Mucosa of rectum (tissue), 2 donors: ENCODE measurements at regions not wholly inside any gene's neighbourhood (a gene's known extent, or its start where the extent isn't known, plus 50 kb on each side); places are given as distances from the start of the nearest gene placed in this dataset.
"Not testable (repeated sequence)": the region's sequence is repeated elsewhere in the genome, so short reads cannot be mapped to it uniquely, and the experiment has no call there.

ENCODE experiments used
- H3K27ac ChIP-seq, 2 donors: one replicate each; pipeline ENCODE4 v1.7.0; 2013; ENCODE audit warnings: inconsistent platforms in 2 of 2, low read depth in 2 of 2, low read length in 2 of 2
- H3K27me3 ChIP-seq, 2 donors: one replicate each; pipeline ENCODE4 v1.7.0; 2013; ENCODE audit warnings: low read length in 2 of 2; ENCODE audit not compliant: control insufficient read depth in 2 of 2, insufficient read depth in 2 of 2
- H3K36me3 ChIP-seq, 2 donors: one replicate each; pipeline ENCODE4 v1.7.0; 2013; ENCODE audit warnings: low read length in 2 of 2; ENCODE audit not compliant: control insufficient read depth in 2 of 2, insufficient read depth in 2 of 2
- H3K4me1 ChIP-seq, 2 donors: one replicate each; pipeline ENCODE4 v1.7.0; 2013; ENCODE audit warnings: low read length in 2 of 2, mild to moderate bottlenecking in 1 of 2; ENCODE audit not compliant: control insufficient read depth in 2 of 2, insufficient read depth in 2 of 2
- H3K4me3 ChIP-seq, 2 donors: one replicate each; pipeline ENCODE4 v1.7.0; 2013; ENCODE audit warnings: low read length in 2 of 2
- H3K9ac ChIP-seq, 2 donors: one replicate each; pipeline ENCODE4 v1.7.0; 2013; ENCODE audit warnings: low read length in 2 of 2, low read depth in 1 of 2, mild to moderate bottlenecking in 1 of 2
- H3K9me3 ChIP-seq, 2 donors: one replicate each; pipeline ENCODE4 v1.7.0; 2013; ENCODE audit warnings: low read length in 2 of 2; ENCODE audit not compliant: control insufficient read depth in 2 of 2
- donor health status: healthy.
- donor health status: Normal muscosa, but diverticular disease.

- Histone ChIP-seq H3K36me3 (no peaks in the 10 kb centered on the region), H3K4me3 (no peak overlapping the region), H3K9ac (no peak overlapping the region), H3K27me3 (no peaks in the 10 kb centered on the region), H3K4me1 (no peaks in the 10 kb centered on the region), H3K9me3 (no peaks in the 10 kb centered on the region), H3K27ac (no peak overlapping the region)
These were observed 552.0 kb downstream of the C6orf118 start for GRCh38 chr6:164757451-164757850.

- Histone ChIP-seq H3K4me3 (no peak overlapping the region), H3K27me3 (no peaks in the 10 kb centered on the region), H3K4me1 (no peaks in the 10 kb centered on the region), H3K9me3 (no peaks in the 10 kb centered on the region), H3K27ac (no peak overlapping the region), H3K36me3 (no peaks in the 10 kb centered on the region), H3K9ac (no peak overlapping the region)
These were observed 552.7 kb downstream of the C6orf118 start for GRCh38 chr6:164756723-164757122.

GRCh38 chr6:164756142-164756541 is 553.3 kb downstream of the C6orf118 start:
- Histone ChIP-seq H3K4me1 (no peaks in the 10 kb centered on the region), H3K4me3 (no peak overlapping the region), H3K27me3 (no peaks in the 10 kb centered on the region), H3K9me3 (no peaks in the 10 kb centered on the region), H3K36me3 (no peaks in the 10 kb centered on the region), H3K27ac (no peak overlapping the region), H3K9ac (no peak overlapping the region)

GRCh38 chr6:164753517-164753916 is 555.9 kb downstream of the C6orf118 start:
- Histone ChIP-seq H3K4me3 (no peak overlapping the region), H3K4me1 (no peaks in the 10 kb centered on the region), H3K36me3 (no peaks in the 10 kb centered on the region), H3K9ac (no peak overlapping the region), H3K27ac (no peak overlapping the region), H3K9me3 (no peaks in the 10 kb centered on the region), H3K27me3 (no peaks in the 10 kb centered on the region)

GRCh38 chr6:164751395-164751794 is 558.0 kb downstream of the C6orf118 start:
- H3K4me3 ChIP-seq = no peak overlapping the region
- no peaks in the 10 kb centered on the region for H3K36me3 ChIP-seq
- H3K9ac ChIP-seq = no peak overlapping the region
- H3K9me3 ChIP-seq = no peaks in the 10 kb centered on the region
- no peaks in the 10 kb centered on the region for H3K4me1 ChIP-seq
- no peaks in the 10 kb centered on the region for H3K27me3 ChIP-seq
- no peak overlapping the region for H3K27ac ChIP-seq

DNA sequence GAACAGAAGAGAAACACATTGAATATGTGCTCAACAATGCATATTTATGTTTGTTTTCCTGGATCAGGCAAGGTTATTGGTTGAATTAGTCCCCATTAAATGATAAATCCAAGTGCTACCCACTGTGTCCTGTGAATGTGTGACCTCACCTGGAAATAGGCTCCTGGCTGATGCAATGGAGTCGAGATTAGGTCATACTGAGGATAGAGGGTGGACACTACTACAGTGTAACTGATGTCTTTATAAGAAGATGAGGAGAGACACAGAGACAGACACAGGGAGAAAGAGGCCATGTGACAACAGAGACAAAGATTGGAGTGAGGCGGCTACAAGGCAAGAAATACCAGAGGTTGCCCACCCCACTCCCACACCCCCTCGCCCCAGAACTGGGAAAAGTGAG is 559.3 kb downstream of the C6orf118 start:
- Histone ChIP-seq H3K4me3 (no peak overlapping the region), H3K9me3 (no peaks in the 10 kb centered on the region), H3K27ac (no peak overlapping the region), H3K4me1 (no peaks in the 10 kb centered on the region), H3K9ac (no peak overlapping the region), H3K36me3 (no peaks in the 10 kb centered on the region), H3K27me3 (no peaks in the 10 kb centered on the region)

DNA sequence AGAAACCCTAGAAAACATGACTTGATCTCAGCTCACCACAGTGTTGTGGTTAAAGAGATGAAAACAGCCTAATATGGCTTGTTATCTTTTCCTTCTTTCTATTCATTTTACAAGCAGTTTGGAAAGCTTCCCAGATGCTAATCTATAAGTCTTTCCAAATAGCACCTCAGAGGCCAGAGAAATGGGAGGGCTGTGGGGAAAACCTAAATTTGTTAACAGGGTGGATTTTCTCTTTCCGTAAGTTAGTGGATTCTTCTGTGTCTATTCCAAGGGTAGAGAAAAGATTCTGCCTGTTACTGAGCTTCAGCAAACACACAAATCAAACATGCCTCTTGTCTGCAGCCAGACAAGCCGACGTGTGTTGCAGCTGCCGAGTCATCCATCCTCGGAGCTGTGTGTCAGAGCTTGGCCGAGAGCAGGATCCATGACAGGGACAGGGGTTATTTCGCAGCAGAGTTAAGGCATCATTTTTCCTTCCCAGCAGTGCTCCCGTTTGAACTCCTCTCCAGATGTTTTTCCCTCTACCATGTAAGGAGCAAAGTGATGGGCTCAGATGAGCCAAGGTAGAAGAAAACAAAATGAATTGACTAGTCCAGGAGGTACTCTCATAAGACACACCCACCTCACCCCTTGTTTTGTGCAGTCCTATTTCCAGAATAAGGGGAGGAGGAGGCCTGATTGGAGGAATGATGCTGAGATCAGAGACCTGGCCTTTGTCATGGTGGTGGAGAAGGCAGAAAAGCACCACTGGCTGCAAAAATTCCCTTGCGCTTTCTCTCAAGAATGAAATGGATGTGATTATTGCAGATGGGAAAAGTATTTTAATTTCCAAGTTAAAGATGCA is 560.0 kb downstream of the C6orf118 start:
- Histone ChIP-seq H3K9me3 (peaks cover 0 to under 1% of the 10 kb centered on the region in 2 donors), H3K27ac (no peak overlapping the region), H3K4me1 (no peaks in the 10 kb centered on the region), H3K27me3 (no peaks in the 10 kb centered on the region), H3K9ac (no peak overlapping the region), H3K4me3 (no peak overlapping the region), H3K36me3 (no peaks in the 10 kb centered on the region)

DNA sequence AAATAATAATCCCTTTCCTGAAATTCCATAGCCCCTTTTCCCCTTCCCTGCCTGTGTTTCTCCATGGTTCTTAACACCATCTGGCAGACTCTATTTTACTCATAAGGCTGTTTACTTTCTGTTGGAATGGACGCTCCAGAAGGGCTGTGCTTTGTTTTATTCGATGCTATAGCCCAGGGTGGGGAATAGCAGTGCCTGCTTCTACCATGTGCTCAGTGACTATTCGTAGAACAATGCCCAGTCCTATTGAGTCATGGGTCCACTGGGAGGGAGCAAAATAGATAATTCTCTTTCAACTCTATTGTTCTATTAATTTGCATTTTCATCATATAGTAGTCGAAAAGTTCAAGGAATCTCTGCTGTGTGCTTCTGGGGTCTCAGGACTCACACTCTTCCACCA is 565.1 kb downstream of the C6orf118 start:
- Histone ChIP-seq H3K27ac (no peak overlapping the region), H3K4me1 (no peaks in the 10 kb centered on the region), H3K9me3 (peaks cover 0 to 3% of the 10 kb centered on the region in 2 donors), H3K27me3 (no peaks in the 10 kb centered on the region), H3K36me3 (no peaks in the 10 kb centered on the region), H3K4me3 (no peak overlapping the region), H3K9ac (no peak overlapping the region)

DNA sequence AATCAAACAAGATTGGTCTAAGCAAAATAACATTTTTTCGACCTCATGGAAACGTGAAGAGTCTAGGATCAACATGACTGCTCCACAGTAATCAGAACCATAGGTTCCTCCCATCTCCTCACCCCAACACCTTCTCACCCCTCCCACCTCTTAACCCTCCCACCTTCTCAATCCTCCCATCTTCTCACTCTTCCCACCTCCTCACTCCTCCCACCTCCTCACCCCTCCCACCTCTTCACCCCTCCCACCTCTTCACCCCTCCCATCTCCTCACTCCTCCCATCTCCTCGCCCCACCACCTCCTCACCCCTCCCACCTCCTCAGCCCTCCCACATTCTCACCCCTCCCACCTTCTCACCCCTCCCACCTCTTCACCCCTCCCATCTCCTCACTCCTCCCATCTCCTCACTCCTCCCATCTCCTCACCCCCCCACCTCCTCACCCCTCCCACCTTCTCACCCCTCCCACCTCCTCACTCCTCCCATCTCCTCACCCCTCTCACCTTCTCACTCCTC is 567.4 kb downstream of the C6orf118 start:
- H3K36me3 ChIP-seq = no peaks in the 10 kb centered on the region
- H3K4me1 ChIP-seq = no peaks in the 10 kb centered on the region
- no peak overlapping the region for H3K4me3 ChIP-seq
- no peak overlapping the region for H3K9ac ChIP-seq
- no peaks in the 10 kb centered on the region for H3K27me3 ChIP-seq
- H3K9me3 ChIP-seq = peaks cover 0 to 3% of the 10 kb centered on the region in 2 donors
- no peak overlapping the region for H3K27ac ChIP-seq

DNA sequence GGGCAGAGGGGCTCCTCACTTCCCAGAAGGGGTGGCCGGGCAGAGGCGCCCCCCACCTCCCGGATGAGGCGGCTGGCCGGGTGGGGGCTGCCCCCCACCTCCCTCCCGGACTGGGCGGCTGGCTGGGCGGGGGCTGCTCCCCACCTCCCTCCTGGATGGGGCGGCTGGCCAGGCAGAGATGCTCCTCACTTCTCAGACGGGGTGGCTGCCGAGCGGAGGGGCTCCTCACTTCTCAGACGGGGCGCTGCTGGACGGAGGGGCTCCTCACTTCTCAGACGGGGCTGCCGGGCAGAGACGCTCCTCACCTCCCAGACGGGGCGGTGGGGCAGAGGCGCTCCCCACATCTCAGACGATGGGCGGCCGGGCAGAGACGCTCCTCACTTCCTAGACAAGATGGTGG is 573.3 kb downstream of the C6orf118 start:
- not testable (repeated sequence) for H3K9ac ChIP-seq

More for the DNA sequence above, 573.3 kb downstream of the C6orf118 start:
- not testable (repeated sequence) for H3K27me3 ChIP-seq, H3K36me3 ChIP-seq, H3K4me1 ChIP-seq, H3K9me3 ChIP-seq, H3K4me3 ChIP-seq, H3K27ac ChIP-seq
